GM19035 (cell line): ENCODE measurements at regions not wholly inside any gene's neighbourhood (a gene's known extent, or its start where the extent isn't known, plus 50 kb on each side); places are given as distances from the start of the nearest gene placed in this dataset.
"Not testable (repeated sequence)": the region's sequence is repeated elsewhere in the genome, so short reads cannot be mapped to it uniquely, and the experiment has no call there.

Experiments
- ATAC-seq: cut with Tn5 transposase; IDR thresholded peaks from one replicate; pipeline ENCODE4 v1.9.1; 2021; ENCODE audit not compliant: unreplicated experiment

DNA sequence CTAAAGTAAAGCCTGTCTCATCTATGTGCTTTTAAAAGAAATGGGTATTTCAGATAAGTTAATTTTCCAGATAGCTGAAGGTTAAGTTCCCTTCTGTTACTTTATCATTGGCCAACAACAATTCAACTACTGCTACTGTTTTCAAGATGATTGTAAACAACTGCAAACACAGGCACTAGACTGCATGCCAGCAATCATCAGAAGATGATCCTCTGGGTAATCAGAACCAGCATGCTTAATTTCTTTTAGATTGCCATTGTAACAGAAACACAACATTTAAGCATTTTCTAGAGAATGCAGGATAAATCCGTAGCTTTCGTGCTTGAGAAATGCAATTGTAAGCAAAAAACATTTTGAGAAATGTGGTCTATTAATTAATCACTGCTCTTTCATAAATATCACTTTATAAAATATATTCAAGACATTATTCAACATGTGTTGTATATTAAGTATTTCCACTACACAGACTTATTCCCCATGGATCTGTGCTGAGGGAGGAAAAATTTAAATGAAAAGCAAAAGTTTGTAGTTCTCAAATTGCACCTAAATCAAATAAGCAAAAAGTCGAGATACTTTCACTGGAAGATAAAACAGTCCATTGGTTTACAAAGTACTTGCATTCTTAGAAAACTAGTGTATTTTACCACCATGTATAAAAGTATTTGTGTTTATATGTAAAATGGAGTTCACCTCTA is 133.7 kb downstream of the ATL2 start:
- no peak for ATAC-seq

DNA sequence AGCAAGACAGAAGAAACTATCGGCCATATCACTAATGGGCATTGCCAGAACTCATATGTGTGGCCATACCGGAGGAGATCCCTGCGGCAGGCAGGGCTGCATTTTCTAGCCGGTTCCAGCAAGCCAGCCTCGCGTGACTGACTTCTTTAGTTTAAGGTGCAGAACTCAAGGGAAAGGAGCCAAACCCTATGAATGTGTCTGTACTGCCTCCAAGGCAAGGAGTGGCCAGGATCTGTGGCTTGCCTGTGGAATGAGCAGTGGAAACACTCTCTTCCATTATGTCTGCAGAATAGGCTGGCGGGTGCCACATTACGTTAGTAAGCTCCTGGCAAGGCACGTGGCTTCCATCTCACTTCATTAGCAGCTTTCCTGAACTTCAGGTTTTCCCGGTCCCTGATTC is 137.6 kb downstream of the ATL2 start:
- ATAC-seq = no peak

DNA sequence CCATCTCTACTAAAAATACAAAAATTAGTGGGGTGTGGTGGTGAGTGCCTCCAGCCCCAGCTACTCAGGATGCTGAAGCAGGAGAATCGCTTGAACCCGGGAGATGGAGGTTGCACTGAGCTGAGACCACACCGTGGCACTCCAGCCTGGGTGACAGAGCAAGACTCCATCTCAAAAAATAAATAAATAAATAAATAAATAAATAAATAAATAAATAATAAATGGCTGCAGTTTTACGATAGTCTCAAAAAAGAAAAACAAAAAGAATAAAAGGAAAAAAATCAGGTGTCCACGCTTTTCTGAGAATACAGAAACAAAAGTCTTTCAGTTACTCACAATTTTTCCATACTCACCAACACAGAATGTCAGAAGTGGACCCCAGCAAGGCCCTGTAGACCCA is 138.4 kb downstream of the ATL2 start:
- ATAC-seq = not testable (repeated sequence)

DNA sequence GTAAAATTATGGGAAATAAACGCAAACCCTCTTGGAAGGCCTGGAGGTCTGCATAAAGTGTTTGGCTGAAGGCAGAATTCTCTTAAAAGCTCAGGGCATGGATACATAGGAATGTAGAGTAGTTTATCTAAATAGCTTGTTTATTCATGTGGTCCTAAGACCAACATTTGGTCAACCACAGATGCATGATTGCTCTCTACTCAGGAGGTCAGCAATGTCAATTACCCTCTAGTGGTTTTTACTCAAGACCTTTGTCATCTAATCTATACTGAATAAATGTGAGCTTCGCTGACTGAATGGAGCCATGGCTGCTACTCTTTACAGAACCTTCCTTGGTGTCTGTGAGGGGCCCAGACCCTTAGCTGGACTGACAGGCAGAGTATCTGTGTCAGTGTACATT is 139.8 kb downstream of the ATL2 start:
- no peak for ATAC-seq

DNA sequence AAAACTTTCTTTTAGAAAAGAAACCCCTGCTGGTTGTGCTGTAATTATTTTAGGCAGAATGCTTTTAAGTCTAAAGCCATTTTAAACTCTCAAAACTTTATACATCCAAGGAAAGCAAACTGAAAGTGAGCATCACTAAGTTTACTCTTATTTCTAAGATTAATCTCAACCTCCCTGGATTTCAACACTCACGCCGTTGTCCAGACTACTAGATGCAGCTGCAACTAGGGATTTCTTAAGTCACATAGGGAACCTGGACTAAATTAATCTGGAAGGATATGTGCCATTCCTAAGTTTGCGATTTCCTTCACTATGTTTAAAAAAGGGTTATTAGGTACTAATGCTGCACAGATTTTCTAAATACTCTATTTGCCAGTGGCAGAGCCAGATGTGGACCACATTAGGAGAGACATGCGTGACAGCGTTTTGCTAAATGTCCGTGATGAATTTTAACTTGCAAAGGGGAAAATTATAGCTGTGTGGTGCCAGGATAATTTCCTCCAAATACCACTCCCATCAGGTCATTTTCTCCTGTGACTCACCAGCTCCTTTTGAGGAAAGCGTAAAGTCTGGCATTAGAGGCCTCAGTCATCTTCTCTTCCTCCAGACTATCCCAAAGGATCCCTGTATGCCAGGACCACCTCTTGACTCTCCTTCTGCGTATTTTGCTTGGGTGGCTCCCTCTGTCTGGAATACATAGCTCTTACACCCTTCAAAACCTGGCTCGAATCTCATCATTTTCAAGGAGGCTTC is 143.7 kb downstream of the ATL2 start:
- ATAC-seq = no peak

DNA sequence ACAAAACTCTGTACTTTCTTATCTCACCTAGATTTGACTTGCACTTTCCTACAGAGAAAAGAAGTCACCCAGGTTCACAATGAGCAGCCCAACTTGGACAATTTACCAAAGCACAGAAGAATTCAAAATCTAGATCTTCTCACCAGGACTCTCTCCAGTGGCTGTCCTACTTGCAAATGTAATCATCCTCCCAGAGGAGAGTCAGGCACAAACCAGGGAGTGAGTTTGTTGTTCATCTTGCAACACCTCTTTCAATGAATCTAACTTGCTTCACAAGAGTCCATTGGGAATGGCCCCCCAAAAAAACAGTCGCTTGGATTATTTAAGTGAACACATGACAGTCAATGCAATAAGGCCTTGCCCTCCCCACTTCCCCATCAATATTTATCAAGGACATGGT is 144.6 kb downstream of the ATL2 start:
- ATAC-seq = no peak

DNA sequence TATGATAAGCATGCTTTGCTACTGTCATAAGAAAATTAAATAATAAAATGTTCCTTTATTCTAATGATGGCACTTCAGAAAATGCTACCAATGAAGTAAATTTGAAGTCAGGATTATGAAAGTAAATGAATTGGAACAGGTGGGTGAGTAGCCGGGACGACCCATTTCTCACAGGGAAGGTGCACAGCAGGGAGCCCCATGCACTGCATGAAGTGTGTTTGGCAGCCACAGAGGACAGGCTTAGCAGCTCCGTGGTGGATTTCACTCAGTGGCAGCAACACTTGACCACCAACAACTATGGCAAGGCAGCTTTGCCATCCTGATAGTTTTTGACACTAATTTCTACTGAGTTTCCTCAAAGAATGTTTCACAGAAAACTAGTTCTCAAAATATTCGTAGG is 146.3 kb downstream of the ATL2 start:
- no peak for ATAC-seq

DNA sequence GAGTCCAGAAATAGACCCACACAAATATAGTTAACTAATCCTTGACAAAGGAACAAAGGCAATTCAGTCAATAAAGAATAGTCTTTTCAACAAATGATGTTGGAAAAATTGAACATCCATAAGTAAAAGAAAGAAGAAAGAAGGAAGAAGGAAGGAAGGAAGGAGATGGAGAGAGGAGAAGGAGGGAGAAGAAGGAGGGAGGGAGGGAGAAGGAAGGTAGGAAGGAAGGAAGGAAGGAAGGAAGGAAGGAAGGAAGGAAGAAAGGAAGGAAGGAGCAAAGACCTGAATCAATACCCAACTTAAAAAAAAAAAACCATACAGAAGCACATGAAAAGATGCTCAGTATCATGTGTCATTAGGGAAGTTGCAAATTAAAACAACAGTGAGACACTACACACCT is 148.3 kb downstream of the ATL2 start:
- ATAC-seq = no peak

DNA sequence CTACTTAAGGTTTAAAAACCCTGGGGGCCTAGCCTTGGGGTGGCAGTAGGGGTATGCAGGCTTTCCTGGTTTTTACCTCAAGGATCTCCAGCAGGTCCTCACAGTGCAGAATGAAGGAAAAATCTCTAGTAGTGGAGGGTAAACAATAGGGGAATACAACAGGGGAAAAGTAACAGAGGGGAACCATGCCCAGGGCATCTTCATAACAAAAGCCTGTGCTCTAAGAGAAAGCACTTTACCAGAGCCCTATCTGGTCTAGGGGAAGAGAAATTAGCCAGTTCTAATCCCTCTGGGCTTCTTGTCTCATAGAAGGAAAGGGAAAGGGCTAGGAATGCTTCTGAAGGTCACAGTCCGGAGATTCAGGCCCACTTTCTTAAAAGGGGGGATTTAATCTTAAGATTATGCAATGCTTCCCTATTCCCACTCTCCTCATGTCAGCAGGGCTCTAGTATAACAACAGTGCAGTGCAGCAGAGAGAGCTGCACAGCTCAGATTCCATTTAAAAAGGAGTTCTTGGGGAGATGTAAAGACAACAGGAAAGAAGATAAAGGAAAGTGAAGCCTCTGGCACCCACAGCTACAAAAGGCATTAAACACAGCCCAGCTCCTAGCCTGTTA is 149.0 kb upstream of the CYP1B1 start:
- ATAC-seq = no peak

DNA sequence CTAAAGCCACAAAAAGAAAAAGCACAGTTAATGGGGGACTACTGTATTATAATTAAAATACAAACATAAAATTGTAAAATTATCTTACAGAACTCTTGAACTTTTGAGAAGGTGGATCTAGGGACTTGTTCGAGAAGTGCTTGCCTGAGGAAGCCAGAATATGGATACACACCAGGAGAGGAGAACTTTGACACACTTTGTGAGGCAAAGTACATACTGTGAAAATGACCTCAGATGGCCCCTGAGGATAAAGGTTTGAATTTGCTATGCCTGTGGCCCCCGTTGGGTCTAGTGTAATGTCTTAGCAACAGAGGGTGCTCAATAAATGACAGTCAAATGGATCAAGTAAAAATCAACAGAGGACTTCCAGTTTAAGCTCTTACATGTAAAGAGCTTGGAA is 148.2 kb upstream of the CYP1B1 start:
- ATAC-seq = no peak

DNA sequence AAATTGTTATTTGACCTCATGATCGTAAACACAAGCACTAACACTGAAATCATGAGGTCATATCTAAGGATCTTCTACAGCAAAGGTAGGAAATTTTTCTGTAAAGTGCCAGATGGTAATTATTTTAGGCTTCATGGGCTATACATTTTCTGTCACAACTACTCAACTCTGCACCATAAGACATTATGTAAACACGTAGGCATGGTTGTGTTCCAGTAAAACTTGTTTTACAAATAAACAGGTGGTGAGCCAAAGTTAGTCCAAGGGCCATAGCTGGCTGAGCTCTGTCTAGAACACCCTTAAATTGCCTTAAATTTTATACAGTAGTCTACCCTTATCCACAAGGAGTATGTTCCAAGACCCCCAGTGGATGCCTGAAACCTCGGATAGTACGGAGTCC is 147.3 kb upstream of the CYP1B1 start:
- ATAC-seq = no peak

DNA sequence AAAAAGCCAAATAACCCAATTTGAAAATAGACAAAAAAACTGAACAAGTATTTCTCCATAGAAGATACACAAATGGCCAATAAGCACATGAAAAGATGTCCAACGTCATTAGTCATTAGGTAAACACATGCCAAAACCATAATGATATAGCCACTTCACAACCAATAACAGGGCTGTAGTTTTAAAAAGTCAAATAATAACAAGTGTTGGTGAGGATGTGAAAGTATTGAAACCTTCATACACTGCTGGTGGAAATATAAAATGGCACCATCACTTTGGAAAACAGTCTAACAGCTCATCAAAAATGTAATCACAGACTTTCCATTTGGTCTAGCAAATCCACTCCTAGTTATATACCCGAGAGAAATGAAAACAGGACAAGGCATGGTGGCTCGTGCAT is 144.2 kb upstream of the CYP1B1 start:
- no peak for ATAC-seq

DNA sequence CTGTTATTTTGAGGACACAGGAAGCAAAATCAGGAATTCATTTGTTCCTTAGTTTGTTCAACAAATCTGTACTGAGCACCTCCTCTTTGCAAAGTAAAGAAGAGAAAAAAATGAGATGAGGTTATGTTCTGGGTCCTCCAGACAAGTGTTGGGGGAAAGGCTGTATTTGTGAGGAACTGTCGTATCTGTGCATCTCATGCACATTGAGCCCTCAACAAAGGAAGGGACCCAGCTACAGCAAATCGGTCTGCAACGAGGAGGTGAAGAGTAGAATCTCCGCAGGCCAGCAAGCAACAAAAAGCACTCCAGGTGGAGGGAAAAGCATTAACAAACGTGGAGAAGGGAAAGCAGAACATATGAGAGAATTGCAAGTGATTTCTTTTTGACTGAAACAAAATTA is 143.0 kb upstream of the CYP1B1 start:
- ATAC-seq = no peak

DNA sequence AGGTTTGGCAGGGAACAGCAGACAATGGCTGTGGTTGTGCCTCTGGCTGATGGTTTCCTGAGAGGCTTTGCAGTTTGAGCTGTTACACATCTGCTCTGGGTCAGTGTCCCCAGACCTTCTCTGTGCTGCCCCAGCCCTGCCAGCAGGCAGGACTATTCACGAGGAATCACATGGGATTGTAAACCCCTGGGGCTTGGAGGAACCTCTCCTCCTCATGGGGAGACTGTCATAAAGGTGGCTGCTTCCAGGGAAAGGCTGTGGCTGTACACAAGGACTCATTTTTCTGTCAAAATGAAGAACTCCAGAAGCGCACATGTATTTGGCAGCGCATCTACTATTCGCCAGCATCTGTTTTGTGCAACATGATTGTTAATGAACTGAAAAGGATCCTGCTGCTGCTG is 142.6 kb upstream of the CYP1B1 start:
- no peak for ATAC-seq

DNA sequence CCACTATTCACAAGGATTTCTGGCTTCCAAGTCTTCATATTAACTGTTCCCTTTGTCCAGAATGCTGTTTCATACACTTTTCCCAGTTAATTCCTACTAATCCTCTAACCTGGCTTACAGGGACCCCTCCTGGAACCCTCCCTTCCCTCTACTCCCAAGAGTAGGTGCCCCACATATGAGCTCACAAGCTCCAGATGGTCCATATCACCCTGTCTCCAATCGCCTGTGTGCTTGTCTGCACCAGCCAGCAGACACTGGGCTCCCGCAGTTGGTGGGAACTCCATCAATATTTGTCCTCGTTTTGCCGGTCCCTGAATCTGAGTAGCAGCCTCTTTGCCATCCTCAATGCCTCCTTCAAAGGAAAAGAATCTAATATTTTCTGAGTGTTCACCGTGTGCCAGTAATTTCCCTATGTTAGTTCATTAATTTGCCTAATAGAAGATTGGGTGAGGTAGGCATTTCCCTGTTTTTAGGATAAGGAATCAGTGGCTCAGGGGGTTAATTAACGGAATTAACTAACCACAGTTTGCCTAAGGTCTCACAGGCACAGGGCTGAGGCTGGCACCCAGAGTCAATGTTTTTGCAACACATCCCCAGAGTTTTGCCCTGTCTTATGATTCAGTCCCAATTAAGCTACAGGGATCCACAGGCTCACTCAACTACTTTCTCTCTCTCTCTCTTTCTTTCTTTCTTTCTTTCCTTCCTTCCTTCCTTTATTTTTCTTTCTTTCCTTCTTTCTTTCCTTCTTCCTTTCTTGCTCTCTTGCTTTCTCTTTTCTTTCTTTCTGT is 141.6 kb upstream of the CYP1B1 start:
- ATAC-seq = no peak

DNA sequence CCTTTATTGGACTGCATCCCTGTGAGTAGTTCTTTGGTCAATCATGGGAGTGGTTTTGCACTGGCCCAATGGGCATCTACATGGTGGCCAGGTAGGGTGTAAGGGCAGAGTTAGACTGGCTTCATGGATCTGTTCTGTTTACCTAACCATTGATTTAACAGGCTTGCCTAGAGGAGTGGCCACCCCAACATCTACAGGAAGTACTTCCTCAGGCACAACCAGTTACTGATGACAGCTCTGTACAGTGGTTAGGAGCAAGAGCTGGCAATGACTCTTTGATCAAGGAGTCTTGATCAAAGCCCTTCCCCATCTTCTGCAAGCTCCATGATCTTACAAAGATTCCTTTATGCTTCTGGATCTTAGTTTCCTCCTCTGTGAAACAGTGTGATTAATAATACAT is 140.9 kb upstream of the CYP1B1 start:
- no peak for ATAC-seq

DNA sequence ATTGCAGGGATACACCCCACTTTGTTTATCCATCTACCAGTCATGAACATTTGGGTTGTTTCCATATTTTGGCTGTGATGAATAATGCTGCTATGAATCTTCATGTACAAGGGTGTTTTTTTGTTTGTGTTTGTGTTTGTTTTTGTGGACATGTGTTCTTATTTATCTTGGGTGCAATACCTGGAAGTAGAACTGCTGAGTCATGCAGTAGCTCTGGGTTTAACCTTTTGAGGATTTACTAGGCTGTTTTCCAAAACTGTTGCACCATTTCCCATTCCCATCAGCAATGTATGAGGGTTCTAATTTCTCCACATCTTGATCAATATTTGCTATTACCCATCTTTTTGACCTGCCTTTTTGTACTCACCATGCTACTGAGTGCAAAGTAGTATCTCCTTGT is 140.0 kb upstream of the CYP1B1 start:
- ATAC-seq = no peak

DNA sequence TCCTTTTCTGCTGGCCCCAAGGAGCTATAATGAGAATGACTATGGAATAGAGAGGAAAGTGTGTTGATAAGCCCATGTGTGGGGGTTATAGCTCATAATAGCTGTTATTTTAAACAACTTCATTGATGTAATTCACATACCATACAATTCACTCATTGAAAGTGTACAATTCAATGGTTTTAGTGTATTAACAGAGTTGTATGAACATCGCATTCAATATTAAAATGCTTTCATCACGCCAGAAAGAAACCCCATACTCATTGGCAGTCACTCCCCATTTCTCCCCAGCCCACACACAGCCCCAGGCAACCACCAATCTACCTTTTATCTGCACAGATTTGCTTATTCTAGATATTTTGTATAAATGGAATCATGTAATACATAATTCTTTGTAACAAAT is 139.6 kb upstream of the CYP1B1 start:
- ATAC-seq = no peak

DNA sequence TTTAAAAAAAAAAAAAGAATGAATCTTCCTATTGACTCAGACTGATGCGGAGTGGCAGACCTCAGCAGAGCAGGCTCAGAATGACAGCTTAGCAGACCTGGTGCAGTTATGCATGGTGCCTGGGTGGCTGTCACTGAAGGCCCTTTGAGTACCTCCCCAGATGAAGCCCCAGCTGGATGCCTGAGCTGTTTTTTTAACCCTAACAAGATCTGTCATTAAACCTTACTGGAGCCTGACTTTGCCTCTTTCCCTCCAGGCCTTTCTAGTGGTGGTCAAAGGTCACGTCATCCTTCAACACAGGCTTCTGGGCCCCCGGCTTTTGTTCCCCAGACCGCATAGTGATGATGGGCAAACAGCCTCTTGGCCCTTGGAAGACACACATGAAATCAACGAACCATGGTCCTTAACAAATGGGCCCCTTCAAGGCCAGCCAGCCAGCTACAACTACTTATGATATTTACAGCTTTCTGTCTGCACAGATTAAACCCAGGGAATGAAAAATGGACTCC is 138.3 kb upstream of the CYP1B1 start:
- no peak for ATAC-seq

DNA sequence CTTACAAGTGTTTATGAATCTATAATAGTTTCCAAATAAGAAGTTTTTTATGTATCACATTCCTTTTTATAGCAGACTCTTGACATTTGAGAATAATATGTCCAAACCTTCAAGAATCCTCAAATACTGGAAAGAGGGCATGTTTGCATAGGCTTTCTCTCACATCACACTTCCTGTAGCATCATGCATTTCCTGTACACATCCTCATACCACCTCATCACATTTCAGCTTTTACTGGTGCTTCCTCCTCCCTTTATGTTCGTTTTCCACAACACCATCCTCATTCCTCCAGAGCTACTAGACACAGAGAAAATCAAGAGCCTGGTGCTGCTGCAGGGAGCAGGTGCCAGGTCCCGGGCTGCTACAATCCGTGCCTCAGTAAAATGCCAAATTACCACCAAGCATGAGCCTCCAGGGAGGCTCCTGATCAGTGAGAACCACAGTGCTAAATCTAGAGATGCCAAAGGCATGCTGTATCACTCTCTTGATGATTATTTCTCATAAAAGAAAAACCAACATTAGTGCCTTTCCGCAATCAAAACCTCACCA is 137.7 kb upstream of the CYP1B1 start:
- no peak for ATAC-seq

DNA sequence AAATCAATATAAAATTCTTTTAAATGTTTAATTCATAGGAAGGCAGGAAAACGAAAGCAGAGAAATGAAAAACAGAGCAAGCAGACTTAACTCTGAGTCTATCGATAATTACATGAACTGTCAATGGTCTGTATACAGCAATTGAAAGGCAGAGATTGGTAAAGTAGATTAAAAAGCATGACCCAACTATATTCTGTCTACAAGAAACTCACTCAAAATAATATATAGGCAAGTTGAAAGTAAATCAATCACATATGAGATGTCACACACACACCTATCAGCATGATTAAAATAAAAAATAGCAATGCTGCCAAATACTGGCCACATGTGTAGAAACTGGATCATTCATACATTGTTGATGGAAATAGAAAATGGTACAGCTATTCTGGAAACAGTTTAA is 136.4 kb upstream of the CYP1B1 start:
- ATAC-seq = no peak
